ENCODE measurements at regions not wholly inside any gene's neighbourhood (a gene's known extent, or its start where the extent isn't known, plus 50 kb on each side); places are given as distances from the start of the nearest gene placed in this dataset.

DNA sequence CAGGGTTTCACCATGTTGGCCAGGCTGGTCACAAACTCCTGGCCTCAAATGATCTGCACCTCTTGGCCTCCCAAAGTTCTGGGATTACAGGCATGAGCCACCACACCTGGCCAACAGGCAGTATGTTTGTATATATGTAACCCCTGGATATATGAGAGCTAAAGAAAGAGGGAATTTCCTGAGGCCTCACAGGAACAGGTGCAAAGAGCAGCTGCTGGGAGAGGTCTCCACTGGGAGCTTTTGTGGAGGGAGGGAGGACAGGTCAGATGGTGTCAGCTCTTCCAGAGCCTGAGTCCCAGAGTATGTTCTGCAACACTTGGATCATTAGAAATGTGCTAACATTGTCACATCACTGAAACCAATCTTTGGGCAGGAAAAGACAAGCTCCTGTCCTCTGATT is 110.1 kb upstream of the KIF5B start:
- TF ChIP-seq, protein P1, sequence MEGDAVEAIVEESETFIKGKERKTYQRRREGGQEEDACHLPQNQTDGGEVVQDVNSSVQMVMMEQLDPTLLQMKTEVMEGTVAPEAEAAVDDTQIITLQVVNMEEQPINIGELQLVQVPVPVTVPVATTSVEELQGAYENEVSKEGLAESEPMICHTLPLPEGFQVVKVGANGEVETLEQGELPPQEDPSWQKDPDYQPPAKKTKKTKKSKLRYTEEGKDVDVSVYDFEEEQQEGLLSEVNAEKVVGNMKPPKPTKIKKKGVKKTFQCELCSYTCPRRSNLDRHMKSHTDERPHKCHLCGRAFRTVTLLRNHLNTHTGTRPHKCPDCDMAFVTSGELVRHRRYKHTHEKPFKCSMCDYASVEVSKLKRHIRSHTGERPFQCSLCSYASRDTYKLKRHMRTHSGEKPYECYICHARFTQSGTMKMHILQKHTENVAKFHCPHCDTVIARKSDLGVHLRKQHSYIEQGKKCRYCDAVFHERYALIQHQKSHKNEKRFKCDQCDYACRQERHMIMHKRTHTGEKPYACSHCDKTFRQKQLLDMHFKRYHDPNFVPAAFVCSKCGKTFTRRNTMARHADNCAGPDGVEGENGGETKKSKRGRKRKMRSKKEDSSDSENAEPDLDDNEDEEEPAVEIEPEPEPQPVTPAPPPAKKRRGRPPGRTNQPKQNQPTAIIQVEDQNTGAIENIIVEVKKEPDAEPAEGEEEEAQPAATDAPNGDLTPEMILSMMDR (conservative IDR thresholded peaks at IDR 0.05; ENCODE audit: low read depth, low read length), result no peak
- TF ChIP-seq EZH2phosphoT487 (IDR thresholded peaks at IDR 0.05; ENCODE audit: borderline replicate concordance, low read length) (no peak), EZH2 (IDR thresholded peaks at IDR 0.05; ENCODE audit: low read length, unreplicated experiment) (no peak)
